ENCODE measurements at regions not wholly inside any gene's neighbourhood (a gene's known extent, or its start where the extent isn't known, plus 50 kb on each side); places are given as distances from the start of the nearest gene placed in this dataset.

GRCh38 chr13:39284801-39285388 is 246.6 kb downstream of the NHLRC3 start:
- DNase-seq: no peak

Data from cerebellar nuclear complex (tissue), 1 donor.